Tibial artery (tissue), 4 donors: ENCODE measurements at regions not wholly inside any gene's neighbourhood (a gene's known extent, or its start where the extent isn't known, plus 50 kb on each side); places are given as distances from the start of the nearest gene placed in this dataset.
"Not testable (repeated sequence)": the region's sequence is repeated elsewhere in the genome, so short reads cannot be mapped to it uniquely, and the experiment has no call there.

Source experiments
- DNase-seq, 2 donors: peaks; one replicate each; pipeline ENCODE4 v3.0.0-alpha.2; 2019
- H3K27ac ChIP-seq, 2 donors: fragments of 200-600 bp; sonication (generic) in 1 of 2; 1 replicate in 1 of 2; 2 replicates in 1 of 2; pipeline ENCODE4 v1.5.1; 2018 to 2019; ENCODE audit warnings: mild to moderate bottlenecking in 1 of 2
- H3K27me3 ChIP-seq, 2 donors: fragments of 200-600 bp; sonication (generic) in 1 of 2; one replicate each; pipeline versions ENCODE4 v1.5.1 to v1.6.0; 2016 to 2019
- H3K36me3 ChIP-seq, 3 donors: fragments of 200-600 bp; sonication (generic) in 2 of 3; one replicate each; pipeline ENCODE4 v1.5.1; 2016 to 2019; ENCODE audit warnings: mild to moderate bottlenecking in 2 of 3
- H3K4me1 ChIP-seq, 4 donors: fragments of 200-600 bp; sonication (generic) in 2 of 4; 1 replicate in 3 of 4; 2 replicates in 1 of 4; pipeline ENCODE4 v1.5.1; 2016 to 2019
- H3K4me3 ChIP-seq, 2 donors: fragments of 200-600 bp; sonication (generic) in 1 of 2; 1 replicate in 1 of 2; 2 replicates in 1 of 2; pipeline ENCODE4 v1.5.1; 2018 to 2019; ENCODE audit warnings: mild to moderate bottlenecking in 2 of 2
- H3K9me3 ChIP-seq, 3 donors: fragments of 200-600 bp; sonication (generic) in 1 of 3; one replicate each; pipeline ENCODE4 v1.5.1; 2016 to 2019
- intact Hi-C: fragments of 100-400 bp; cut with DNase I; formaldehyde crosslinking; loops from one replicate; pipeline ENCODE4 v1.15.0; 2023; ENCODE audit warnings: low total_unique reads
- TF ChIP-seq, protein P1 (sequence below), 2 experiments: fragments of 200-600 bp in 1 of 2; fragments of 450-650 bp in 1 of 2; IDR thresholded peaks; one replicate each; pipeline ENCODE4 v1.5.1; 2017 to 2019; ENCODE audit warnings: antibody characterized with exemption in 2 of 2, mild to moderate bottlenecking in 1 of 2, moderate library complexity in 1 of 2

DNA sequence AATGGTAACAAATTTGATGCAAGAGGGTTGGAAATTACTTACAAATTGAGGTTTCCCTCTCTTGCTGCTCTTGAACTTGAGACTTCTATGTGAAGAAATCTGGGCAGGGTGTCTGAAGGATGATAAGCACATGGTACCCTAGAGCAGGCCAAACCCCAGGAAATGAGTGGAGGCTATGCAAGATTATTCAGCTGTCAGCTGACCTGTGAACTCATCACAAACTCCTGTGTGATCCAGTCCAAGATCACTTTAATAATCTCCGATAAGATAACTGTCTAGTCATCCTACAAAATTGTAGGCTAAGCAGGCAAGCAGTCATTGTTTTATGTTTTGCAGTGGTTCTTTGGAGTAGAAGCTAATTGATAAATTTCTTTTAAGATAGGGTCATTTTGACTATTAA lies 213.1 kb downstream of the BTBD3 start:
- no peaks in the 10 kb centered on the region for H3K4me1 ChIP-seq
- H3K27me3 ChIP-seq, result no peaks in the 10 kb centered on the region
- TF ChIP-seq, protein P1, sequence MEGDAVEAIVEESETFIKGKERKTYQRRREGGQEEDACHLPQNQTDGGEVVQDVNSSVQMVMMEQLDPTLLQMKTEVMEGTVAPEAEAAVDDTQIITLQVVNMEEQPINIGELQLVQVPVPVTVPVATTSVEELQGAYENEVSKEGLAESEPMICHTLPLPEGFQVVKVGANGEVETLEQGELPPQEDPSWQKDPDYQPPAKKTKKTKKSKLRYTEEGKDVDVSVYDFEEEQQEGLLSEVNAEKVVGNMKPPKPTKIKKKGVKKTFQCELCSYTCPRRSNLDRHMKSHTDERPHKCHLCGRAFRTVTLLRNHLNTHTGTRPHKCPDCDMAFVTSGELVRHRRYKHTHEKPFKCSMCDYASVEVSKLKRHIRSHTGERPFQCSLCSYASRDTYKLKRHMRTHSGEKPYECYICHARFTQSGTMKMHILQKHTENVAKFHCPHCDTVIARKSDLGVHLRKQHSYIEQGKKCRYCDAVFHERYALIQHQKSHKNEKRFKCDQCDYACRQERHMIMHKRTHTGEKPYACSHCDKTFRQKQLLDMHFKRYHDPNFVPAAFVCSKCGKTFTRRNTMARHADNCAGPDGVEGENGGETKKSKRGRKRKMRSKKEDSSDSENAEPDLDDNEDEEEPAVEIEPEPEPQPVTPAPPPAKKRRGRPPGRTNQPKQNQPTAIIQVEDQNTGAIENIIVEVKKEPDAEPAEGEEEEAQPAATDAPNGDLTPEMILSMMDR (IDR thresholded peaks at IDR 0.05), result no peak
- intact Hi-C loops, result no loop called here
- H3K4me3 ChIP-seq, result no peak overlapping the region
- DNase-seq, result no peak
- no peak overlapping the region for H3K27ac ChIP-seq
- no peaks in the 10 kb centered on the region for H3K9me3 ChIP-seq
- no peaks in the 10 kb centered on the region for H3K36me3 ChIP-seq

DNA sequence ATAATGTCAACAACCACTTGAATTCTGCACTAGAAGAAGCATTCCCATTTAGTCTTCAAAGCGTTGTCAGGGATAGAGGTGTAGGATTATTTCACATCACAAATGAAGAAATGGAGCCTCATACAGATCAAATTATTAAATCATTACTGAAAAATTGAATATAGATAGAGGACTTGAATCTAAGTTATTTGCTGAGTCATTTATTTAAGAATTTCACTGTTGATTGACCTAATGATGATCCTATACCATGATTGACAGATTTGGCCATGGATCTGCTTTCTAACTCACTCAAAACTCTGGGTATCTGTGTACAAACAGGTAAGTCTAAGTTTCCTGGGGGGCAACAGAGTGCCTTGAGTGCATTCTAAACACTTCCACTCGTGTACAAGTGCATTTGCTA lies 215.9 kb downstream of the BTBD3 start:
- no peaks in the 10 kb centered on the region for H3K4me1 ChIP-seq
- intact Hi-C loops, result no loop called here
- H3K4me3 ChIP-seq, result no peak overlapping the region
- H3K9me3 ChIP-seq, result peaks cover 0 to 5% (median 0%) of the 10 kb centered on the region in 3 donors
- no peaks in the 10 kb centered on the region for H3K36me3 ChIP-seq
- TF ChIP-seq, protein P1 (IDR thresholded peaks at IDR 0.05), result no peak
- no peaks in the 10 kb centered on the region for H3K27me3 ChIP-seq
- H3K27ac ChIP-seq, result no peak overlapping the region
- DNase-seq, result no peak

DNA sequence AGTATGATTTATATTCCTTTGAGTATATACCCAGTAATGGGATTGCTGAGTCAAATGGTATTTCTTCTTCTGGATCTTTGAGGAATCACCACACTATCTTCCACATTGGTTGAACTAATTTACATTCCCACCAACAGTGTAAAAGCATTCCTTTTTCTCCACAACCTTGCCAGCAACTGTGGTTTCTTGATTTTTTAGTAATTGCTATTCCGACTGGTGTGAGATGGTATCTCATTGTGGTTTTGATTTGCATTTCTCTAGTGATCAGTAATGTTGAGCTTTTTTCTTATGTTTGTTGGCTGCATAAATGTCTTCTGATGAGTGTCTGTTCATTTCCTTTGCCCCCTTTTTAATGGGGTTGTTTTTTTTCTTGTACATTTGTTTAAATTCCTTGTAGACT lies 228.3 kb downstream of the BTBD3 start:
- H3K4me3 ChIP-seq, intact Hi-C loops, H3K27ac ChIP-seq, H3K36me3 ChIP-seq, H3K27me3 ChIP-seq, H3K4me1 ChIP-seq, DNase-seq: not testable (repeated sequence)
- peaks cover 3 to 13% (median 8%) of the 10 kb centered on the region in 3 donors for H3K9me3 ChIP-seq

DNA sequence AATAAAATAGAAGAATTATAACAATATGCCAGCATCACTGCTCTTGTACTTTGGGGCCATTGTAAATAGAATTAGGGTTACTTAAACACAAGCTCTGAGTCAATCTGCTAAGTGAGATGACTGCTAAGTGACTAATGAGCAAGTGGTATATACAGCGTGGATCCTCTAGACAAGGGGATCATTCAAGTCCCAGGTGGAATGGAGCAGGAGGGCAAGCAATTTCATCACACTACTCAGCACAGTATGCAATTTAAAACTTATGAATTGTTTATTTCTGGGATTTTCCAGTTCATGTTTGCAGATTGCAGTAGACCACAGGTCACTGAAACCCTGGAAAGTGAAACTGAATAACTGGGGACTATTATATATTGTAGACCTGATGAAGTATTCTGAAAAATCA lies 235.3 kb downstream of the BTBD3 start:
- H3K4me1 ChIP-seq, result no peaks in the 10 kb centered on the region
- TF ChIP-seq, protein P1 (IDR thresholded peaks at IDR 0.05), result no peak
- no peak overlapping the region for H3K4me3 ChIP-seq
- intact Hi-C loops, result no loop called here
- H3K36me3 ChIP-seq, result no peaks in the 10 kb centered on the region
- no peak overlapping the region for H3K27ac ChIP-seq
- no peaks in the 10 kb centered on the region for H3K27me3 ChIP-seq
- peaks cover 0 to 3% (median 0%) of the 10 kb centered on the region in 3 donors for H3K9me3 ChIP-seq
- DNase-seq, result no peak

DNA sequence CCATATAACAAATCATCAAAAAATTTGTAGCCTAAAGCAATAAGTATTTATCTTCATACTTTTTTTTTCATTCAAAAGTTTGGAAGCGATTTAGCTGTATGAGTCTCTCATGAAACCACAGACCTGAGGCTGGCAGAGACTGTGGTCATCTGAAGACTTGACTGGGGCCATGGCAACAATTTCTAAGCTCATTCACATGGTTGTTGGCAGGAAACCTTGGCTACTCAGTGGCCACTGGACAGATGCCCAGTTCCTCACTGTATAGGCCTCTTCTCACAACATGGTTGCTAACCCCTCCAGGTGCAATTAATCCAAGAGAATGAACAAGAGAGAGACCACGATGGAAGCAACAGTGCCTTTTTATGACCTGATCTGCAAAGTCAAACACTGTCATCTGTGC lies 235.9 kb downstream of the BTBD3 start:
- Histone ChIP-seq H3K9me3 (no peaks in the 10 kb centered on the region), H3K4me3 (no peak overlapping the region), H3K27me3 (no peaks in the 10 kb centered on the region), H3K36me3 (no peaks in the 10 kb centered on the region), H3K27ac (no peak overlapping the region), H3K4me1 (no peaks in the 10 kb centered on the region)
- intact Hi-C loops, result no loop called here
- no peak for DNase-seq
- TF ChIP-seq, protein P1 (IDR thresholded peaks at IDR 0.05), result no peak

DNA sequence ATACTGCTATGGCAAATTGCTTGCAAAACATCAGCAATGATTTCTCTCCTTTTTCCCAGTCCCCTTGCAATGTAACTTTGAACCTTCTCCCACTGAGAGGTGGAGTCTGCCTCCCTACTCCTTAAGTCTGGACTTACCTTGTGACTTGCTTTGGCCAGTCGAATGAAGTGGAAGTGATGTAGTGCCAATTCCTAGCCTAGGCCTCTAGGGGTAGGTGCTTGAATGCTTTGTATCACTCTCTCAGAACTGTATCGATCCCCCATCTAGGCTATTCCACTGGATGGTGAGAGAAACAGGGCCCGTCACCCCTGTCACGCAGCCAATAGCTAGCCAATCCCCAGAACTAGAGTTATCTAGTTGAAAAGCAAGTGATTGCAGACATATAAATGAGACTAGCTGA lies 238.6 kb downstream of the BTBD3 start:
- Histone ChIP-seq H3K27ac (no peak overlapping the region), H3K4me1 (no peaks in the 10 kb centered on the region)
- intact Hi-C loops, result no loop called here

More for the DNA sequence above, 238.6 kb downstream of the BTBD3 start:
- Histone ChIP-seq H3K9me3 (no peaks in the 10 kb centered on the region), H3K36me3 (no peaks in the 10 kb centered on the region), H3K4me3 (no peak overlapping the region), H3K27me3 (no peaks in the 10 kb centered on the region)
- TF ChIP-seq, protein P1 (IDR thresholded peaks at IDR 0.05), result no peak
- no peak for DNase-seq
